NCI-H526 (cell line): ENCODE measurements at regions not wholly inside any gene's neighbourhood (a gene's known extent, or its start where the extent isn't known, plus 50 kb on each side); places are given as distances from the start of the nearest gene placed in this dataset.

Experiments used
- DNase-seq, 2 experiments: peaks; one replicate each; lab custom pipeline; 2025; lab: John Stamatoyannopoulos, UW

GRCh38 chr4:146023334-146023967 lies 84.8 kb upstream of the ZNF827 start:
- no peak for DNase-seq

- no peak for DNase-seq
Measured at GRCh38 chr4:146022541-146022940, 83.9 kb upstream of the ZNF827 start.

- DNase-seq: no peak
Measured at GRCh38 chr4:146018247-146018646, 79.6 kb upstream of the ZNF827 start.

- no peak for DNase-seq
Measured at GRCh38 chr4:146004730-146005129, 66.1 kb upstream of the ZNF827 start.

- DNase-seq: no peak
Measured at GRCh38 chr4:145988628-145989027, 50.0 kb upstream of the ZNF827 start.
